Activated CD4-positive, alpha-beta T cell treated with anti-CD3 and anti-CD28 coated beads, Interleukin-2, amount 50 U/mL, for 24 hours (primary cell): ENCODE measurements at regions not wholly inside any gene's neighbourhood (a gene's known extent, or its start where the extent isn't known, plus 50 kb on each side); places are given as distances from the start of the nearest gene placed in this dataset.

Experiments used
- DNase-seq, 2 donors: peaks; one replicate each; pipeline ENCODE4 v3.0.0-alpha.2; 2020; ENCODE audit warnings: low read depth in 1 of 2, low spot score in 1 of 2

DNA sequence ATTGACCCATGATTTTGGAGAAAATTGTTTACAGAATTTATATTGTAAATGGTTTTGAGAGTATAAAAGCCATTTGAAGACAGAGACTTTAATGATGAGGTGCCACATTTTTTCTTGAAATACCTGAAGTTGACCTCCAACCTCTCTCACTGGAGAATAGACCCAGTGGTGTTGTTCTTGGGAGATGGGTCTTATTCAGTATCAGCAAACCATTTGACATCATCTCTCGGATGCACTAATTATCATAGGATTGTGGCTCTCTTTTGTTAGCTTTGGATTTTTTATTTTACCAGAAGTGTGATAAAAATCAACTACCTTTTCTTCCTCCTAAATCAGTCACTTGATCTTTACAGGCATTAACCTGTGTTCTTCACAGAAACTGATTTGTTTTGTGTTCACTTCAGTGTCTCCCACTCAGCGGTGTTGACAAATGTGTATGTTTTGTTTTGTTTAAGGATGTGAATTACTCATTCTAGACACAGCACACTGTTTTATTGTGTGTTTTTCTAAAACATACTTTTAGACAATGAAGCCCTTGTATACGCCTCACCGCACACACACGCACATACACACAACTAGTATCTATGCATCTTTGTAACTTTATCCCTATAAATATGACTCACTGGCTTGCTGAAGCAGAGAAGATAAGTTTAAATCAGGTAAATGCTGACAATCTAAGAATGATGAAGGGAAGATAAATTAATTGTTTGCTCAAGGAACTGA lies 455.6 kb downstream of the INHBA start:
- no peak for DNase-seq

DNA sequence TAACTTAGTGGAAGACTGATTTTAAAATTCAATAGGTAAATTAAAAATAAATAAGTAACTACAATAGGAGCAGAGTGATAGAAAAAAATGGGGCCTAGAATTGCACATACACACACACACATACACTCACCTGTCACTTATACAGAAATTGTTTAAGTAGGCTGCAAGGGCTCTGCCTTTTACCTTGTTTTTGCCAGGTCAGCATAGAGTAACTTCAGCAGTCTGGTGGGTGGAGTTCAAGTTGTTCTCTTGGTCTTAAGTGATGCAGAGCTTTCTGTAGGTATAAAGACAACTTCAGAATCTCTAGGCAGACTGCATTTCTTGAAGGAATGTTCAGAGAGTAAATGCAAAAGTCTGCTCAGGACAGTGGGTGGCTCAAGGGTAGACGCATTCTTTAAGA lies 457.0 kb downstream of the INHBA start:
- DNase-seq, result no peak

DNA sequence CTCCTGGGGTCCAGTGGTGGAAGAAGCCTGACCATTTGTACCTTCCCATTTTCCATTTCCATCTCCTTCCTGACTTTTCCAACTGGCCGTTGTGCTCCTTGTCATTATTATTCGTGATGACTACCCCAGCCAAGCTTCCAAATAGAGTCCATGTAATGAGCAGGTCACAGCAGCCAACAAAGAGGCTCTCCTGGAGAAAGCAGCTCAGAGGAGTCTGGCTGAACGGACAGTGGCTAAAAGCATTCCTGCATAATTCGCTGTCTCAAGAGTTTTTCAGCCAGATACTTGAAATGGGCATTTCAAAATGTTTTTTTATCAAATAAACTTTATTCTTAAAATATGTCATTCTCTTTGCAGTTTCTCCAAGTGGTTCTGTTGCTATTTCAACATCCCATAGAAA lies 458.6 kb downstream of the INHBA start:
- no peak for DNase-seq

DNA sequence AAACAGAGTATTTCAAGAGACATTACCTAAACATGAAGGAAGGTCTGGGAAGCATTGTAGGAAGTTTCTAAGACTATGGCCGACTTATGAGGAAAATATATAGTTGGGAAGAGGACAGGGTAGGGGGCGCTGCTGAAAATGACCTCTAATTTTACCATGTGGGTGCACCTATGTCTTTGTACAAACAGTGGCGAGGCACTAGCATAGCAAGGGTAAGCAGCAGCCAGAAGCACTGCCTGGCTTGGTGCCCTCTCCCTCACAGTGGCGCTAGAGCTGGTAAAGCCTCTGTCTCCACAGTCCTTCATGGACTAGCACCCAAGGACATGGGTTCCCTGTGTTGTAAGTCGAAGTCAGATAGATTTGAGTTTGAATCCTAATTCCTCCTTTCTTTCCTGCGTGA lies 461.2 kb downstream of the INHBA start:
- DNase-seq, result no peak

DNA sequence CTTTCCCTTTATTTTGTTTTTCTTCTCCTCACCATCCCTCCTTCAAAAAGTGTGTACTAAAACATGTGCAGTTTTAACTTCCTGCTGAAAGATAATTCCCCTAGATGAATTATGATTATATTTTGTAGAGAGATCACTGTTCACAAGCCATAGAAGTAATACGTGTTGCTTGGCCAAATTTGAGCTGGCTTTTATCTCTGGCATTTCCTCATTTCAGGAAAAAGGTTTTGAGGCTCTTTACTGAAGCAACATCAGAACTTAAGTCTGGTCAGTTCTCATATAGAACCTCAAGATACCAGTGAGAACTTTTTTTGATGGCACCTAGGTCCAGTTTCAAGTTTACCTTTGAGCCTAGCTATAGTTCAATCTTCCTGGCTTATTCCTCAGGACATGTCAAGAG lies 463.3 kb downstream of the INHBA start:
- DNase-seq, result no peak

DNA sequence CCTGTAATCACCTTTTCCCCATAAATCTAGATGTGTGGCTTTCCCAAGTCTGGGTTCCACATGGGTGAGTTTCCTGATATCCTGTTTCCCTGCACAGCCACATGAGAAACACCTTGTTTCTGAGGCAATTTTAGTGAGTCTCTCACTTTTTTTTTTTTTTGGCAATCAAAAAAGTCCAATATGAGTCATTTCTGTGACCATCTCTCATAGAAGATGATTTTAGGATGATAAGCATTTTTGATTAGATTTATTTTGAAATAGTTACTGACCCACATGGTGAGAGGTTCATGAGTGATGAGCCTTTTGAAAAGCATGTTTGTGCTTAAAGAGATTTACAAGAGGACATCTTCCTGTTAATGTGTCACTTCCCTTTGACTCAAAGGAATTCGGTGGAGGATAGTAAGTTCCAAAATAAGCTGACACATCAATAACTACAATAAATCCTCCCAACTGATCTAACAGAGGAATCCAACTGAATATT lies 464.0 kb downstream of the INHBA start:
- no peak for DNase-seq

DNA sequence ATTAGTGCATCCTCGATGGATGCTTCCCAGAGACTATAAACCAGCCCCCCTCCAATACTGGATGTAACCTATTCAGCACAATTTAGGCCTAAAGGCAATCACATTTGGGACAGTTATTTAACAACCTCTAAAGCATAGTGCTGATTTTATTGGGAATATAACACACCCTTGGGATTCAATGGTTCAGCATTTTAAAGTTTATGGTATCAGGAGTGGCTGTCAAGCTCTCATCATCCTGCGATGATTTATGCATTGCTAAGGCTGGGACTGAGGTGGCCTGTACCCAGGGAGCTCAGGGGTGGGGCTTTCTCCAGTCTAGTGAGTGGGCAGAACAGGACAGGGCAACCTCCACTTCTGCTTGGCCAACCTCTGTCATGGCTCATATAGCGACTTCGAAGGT lies 464.9 kb downstream of the INHBA start:
- DNase-seq, result no peak

DNA sequence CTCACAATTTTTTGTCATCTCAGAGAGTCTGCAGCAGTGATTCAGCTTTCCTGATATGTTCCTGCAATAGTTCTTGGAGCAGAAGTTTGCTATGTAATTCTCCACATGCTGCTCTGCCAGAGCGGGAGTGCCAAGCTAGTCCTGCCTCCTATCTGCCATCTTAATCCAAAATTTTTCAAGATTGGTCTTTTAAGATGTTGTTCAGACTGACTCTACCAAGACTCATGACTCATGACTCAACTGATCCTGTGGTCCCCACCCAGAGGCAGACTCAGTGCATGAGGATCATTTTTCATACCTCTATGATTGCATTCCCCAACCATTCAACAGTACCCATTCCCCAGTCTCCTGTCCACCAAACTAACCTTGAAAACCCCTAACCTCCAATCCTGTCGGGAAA lies 470.8 kb downstream of the INHBA start:
- no peak for DNase-seq

DNA sequence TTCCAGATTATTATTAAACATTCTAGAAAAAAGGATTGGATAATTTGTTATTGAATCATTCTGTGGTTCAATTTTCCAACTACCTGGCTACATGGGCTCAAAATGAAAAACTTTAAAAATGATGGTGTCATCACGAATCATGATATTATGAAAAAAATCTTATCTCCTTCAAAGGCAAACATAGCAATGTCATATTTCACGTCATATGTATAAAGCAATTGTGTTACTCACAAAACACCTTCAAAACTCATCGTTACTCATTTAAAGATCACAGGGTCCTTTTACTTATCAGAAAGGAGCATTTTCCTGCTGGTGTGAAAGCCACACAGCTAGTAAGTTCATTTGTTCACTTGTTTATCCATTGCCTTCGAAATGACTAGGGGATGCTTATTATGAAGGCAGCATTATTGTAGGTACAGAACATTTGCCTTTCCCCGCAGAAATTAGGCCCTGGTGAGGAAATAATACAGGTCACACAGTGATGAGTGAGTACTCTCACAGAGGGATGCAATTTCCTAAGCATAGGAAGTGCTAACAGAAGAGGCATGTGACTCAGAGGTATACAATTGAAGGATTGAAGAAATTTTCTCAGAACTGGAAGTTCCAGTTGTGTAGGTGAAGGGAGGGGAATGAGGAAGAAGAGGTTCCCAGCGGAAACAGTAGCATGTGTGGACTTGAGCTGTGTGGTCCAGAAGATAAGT lies 478.7 kb downstream of the INHBA start:
- no peak for DNase-seq

DNA sequence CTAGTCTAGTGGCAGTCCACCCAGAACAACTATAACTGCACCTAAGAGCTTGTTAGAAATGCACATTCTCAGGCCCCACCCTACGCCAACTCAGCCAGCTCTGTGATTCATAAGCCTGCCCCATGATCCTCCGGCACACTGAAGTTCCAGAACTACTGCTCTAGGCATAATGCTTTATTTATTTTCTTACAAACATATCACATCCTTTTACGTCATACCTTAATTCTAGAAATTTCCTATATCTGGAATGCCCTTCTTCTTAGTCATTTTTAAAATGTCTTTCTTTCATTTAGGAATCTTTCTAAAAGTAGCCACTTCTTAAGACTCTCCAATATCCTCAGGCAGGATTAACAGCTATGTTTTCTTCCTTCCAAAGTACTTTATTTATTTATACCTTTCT lies 480.1 kb downstream of the INHBA start:
- DNase-seq, result no peak

DNA sequence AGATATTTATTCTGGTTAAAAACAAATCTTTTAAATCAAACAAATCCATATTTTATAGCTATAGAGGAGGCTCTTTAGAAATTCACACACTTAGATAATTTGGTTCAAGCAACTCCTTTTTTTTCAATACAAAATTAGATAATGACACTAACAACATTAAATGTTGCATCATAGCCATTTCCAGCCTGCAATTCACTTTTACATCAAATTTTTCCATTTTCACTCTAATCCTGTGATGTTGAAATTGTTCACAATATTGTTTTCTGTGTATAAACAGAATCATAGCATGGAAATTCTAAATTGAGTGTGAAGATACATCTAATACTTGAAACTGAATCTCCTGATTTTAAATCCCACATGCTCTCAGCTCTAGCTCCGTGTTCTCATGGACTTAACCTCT lies 482.6 kb downstream of the INHBA start:
- no peak for DNase-seq

DNA sequence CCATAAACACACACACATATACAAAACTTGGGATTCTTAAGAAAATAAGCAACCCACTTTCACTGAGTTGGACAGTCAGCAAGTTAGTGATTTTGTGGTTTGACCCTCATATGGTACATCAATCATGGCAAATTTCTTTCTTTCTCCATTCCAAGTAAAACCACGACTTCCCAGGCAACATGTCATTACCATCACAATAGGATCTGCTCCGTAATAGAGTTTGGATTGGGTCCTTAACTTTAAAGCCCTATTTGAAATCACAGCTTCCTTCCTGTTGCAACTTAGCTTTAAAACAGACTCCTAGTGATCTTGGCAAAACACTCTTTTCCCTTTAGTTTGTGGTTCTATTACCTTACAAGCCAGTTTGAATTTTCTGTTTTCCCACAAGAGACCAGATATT lies 483.6 kb downstream of the INHBA start:
- DNase-seq, result no peak

DNA sequence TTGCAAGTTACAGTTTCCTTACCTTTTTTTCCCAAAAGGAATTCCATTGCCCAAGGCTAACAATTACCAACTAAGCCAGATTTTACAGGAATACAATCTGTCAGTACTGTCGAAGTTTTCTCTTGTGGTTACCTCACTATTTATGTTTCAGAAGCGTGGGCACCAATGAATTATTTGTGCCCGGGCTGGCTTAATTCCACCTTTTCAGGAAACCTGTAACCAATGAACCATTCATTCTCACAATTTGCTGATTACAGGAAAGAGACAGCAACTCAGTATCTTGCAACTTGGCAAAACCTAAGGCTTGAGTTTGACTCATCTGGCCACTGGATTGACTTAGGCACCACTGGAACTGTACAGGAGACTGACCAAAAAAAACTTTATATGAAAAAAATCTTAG lies 485.6 kb downstream of the INHBA start:
- no peak for DNase-seq

DNA sequence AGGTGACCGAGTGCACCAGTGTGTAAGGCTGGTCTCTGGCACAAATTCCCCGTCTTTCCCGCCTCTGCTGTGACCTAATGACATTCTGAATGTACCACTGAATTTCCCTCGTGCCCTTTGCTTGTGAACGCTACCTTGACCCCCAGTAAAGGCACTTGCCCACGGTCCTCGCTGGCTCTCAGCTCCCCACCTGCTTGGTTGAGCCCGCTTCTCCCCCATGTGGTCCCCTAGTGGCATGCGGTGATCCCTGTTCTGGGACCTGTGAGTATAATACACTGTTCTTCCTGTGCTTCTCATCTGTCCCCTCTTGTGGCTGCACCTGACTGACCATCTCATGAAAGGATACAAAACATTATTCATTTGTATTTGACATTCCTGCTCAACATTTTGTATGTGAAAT lies 495.7 kb downstream of the INHBA start:
- no peak for DNase-seq

DNA sequence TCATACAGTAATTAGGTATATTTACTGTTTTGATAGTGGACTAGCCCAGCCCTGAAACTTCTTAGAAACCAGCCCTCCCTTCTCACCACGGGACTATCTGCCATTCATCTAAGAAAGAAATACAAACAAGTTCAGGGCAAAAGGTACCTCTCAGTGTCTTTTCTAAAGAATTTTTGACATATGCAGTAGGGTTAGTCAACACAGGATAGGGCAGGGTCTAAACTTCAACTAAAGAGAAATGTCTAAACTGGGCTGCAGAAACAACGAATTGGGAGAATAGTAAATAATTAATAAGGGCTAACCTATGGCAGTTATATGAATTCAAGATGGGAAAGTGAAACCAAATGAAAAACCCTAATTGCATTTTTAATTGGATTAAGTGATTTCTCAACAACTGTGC lies 496.6 kb downstream of the INHBA start:
- DNase-seq, result no peak

DNA sequence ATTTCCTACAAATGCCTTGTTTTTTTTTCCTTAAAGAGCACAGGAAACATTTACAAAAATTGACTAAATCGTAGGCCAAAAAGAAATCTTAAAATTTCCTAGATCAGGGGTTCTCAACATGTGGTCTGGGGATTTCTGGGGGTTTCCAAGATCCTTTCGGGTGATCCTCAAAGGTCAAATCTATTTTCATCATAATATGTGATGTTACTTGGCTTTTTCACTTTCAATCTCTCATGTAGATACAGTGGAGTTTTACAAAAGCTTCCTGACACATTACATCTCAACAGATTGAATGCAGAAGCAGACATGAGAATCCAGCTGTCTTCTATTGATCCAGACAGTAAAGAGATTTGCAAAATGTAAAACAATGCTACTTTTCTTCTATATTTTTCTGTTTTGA lies 497.3 kb downstream of the INHBA start:
- DNase-seq, result no peak

DNA sequence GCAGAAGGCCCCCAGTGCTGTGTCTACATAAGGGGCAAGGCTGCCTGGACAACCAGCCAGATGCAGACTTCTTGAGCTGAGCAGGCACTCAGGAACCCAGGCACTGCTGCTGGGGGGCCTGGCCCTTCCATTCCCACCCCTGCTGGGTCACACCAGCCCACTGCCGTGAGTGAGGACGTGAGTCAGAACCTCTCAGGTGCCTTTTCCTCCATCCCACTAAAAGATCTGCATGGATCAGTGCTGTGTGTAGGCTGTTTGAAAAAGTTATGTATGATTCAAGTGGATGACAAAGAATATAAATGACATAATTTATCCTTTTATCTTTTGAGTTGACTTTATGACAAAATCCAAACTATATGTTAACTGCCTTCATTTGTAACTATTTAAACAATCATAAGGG lies 499.3 kb downstream of the INHBA start:
- no peak for DNase-seq

DNA sequence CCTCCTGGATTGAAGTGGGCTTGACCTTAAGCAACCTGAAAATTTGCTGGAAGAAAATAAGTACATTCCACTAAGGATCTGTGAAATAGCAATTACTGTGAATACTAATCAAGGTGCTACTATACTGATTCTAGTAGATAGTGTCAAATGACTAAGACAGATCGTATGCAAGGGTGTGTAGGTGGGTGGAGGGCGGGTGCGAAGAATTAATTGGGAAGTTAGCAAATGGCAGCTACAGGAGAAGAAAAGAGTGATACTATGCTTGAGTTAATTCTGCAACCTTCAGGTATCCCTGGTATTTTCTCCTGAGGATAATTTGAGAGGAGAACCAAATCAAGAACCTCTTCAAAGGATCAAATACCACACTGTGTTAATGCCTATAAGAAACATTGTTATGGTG lies 501.9 kb downstream of the INHBA start:
- DNase-seq, result no peak

DNA sequence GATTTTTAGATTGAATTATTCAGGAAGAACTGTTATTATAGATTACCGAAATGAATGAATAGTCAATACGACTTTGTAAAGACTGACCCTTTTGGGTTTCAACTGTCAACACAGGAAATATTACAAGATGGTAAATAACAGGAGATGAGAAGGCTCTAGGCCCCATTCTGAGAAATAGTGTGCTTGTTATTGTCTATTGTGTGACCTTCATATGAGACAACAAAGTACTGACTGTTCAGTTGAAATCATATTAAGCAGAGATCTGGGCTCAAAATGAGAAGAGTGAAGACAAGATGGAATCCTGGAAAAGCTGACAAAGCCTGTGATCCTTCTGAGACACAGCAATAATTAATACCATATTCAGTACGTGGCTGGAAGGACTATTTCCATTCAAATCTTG lies 503.8 kb downstream of the INHBA start:
- DNase-seq, result no peak

DNA sequence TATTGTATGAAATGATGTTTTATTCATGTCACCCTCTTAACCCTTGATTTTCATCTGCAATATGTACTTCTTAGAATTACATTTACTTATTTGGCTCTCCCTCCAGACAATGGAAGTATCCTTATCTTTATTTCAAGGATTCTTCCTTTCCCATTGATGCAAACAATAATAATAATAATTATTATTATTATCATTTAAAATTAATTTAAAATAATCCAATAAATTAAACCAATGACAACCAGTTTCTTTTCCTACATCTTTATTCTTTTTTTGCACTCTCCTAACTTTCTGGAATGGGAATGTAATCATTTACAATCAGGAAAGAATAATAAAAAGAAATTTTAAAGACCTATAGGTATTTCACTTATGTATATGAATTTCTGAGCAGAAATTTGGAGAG lies 504.4 kb downstream of the INHBA start:
- no peak for DNase-seq

DNA sequence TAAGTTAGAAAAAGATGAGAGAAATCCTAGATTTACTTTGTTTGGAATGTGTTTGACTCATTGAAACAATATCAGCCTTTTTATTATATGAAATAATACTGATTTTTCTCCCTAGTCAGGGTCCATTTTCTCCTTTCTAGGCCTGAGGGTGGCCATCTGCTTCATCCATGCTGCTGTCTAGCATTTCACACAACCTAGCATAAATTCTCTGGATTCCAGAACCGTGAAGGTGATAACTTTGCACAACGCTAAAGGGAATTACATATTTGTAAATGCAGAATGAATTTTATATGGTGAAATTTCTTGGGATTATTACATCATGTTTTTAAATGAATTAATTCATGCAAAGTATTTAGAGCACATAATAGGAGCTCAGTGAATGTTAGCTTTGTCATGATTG lies 505.1 kb downstream of the INHBA start:
- no peak for DNase-seq

DNA sequence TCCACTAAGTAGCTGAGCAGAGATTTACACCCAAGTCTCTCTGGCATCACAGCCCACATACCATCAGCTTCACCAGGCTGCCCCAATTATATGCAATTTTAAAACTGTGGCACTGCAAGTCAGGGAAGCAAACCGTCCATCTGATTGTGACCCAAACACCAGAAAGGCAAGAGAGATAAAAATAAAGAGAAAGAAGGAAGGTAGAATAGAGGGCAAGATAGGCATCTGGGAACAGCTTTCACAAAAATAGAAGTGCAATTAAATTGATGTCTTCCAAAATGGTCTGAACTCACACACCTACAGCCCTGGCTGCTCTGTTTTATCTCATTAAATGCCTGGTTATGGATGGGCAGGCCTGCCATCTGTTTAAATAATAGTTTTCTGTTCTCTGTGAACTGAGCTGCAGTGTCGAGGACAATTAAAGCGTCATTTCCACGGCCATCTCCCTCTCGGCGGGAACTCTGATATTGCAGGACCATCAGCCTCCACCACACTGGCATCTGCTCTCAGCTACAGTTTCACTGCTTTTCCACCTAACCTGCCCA lies 509.1 kb downstream of the INHBA start:
- no peak for DNase-seq

DNA sequence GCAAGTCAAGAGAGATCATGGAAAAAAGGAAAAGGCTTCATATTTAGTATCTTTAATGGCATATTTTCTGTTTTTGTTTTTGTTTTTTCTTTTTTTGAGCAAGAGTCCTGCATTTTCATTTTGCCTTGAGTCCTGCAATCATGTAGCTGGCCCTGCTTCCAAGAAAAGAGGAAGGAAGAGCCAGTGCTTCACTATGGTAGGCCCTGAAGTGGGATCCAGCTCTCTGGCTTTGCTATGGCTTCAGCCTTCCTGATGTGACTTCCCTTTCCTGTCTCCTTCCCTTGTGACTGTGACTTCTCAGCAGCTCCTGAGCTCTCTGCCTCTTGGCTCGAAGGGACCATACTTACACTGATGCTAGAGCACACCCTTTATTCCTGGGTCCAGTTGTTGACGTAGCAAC lies 512.3 kb downstream of the INHBA start:
- no peak for DNase-seq
